Smooth muscle cell (in vitro differentiated cells): ENCODE measurements at regions not wholly inside any gene's neighbourhood (a gene's known extent, or its start where the extent isn't known, plus 50 kb on each side); places are given as distances from the start of the nearest gene placed in this dataset.

Source experiments
- DNase-seq: peaks from one replicate; lab custom pipeline; 2025; ENCODE audit not compliant: unreplicated experiment; lab: John Stamatoyannopoulos, UW
- H2AFZ ChIP-seq: fragments of 200-600 bp; sonication (generic); 2 replicates; pipeline ENCODE4 v1.6.0; 2016; ENCODE audit warnings: antibody characterized with exemption, low read depth, mild to moderate bottlenecking
- H3F3A ChIP-seq: fragments of 200-600 bp; sonication (generic); 2 replicates; pipeline ENCODE4 v1.6.0; 2017; ENCODE audit warnings: antibody characterized with exemption, low read depth
- H3K27ac ChIP-seq: fragments of 200-600 bp; sonication (generic); 2 replicates; pipeline ENCODE4 v1.5.1; 2016; ENCODE audit warnings: low read depth, mild to moderate bottlenecking
- H3K27me3 ChIP-seq: fragments of 200-600 bp; sonication (generic); 2 replicates; pipeline ENCODE4 v1.6.1; 2016; ENCODE audit warnings: low read depth, mild to moderate bottlenecking
- H3K36me3 ChIP-seq: fragments of 200-600 bp; sonication (generic); 2 replicates; pipeline ENCODE4 v1.5.1; 2016; ENCODE audit warnings: low read depth
- H3K4me1 ChIP-seq: fragments of 200-600 bp; sonication (generic); 2 replicates; pipeline ENCODE4 v1.5.1; 2016; ENCODE audit warnings: low read depth
- H3K4me2 ChIP-seq: fragments of 200-600 bp; sonication (generic); 2 replicates; pipeline ENCODE4 v1.6.0; 2016; ENCODE audit warnings: mild to moderate bottlenecking
- H3K4me3 ChIP-seq: fragments of 200-600 bp; sonication (generic); 2 replicates; pipeline ENCODE4 v1.5.1; 2016; ENCODE audit warnings: mild to moderate bottlenecking
- H3K79me2 ChIP-seq: fragments of 200-600 bp; sonication (generic); 2 replicates; pipeline ENCODE4 v1.6.0; 2016; ENCODE audit warnings: low read depth, mild to moderate bottlenecking
- H3K9ac ChIP-seq: fragments of 200-600 bp; sonication (generic); 2 replicates; pipeline ENCODE4 v1.6.0; 2016; ENCODE audit warnings: low read depth
- H3K9me3 ChIP-seq: fragments of 200-600 bp; sonication (generic); replicated peaks from 2 replicates; pipeline ENCODE4 v1.5.1; 2016; ENCODE audit warnings: low read depth
- H4K20me1 ChIP-seq: fragments of 200-600 bp; sonication (generic); 2 replicates; pipeline ENCODE4 v1.6.0; 2016; ENCODE audit warnings: low read depth
- WGBS: methylation state at CpG from one replicate; pipeline ENCODE4 v1.1.7; 2016; ENCODE audit warnings: low lambda C conversion rate; 5-methylcytosine and 5-hydroxymethylcytosine counted together
- TF ChIP-seq, protein P1 (sequence below): fragments of 200-600 bp; sonication (generic); IDR thresholded peaks from 2 replicates; pipeline ENCODE4 v1.5.1; 2017; ENCODE audit warnings: borderline replicate concordance, mild to moderate bottlenecking, antibody characterized with exemption; ENCODE audit not compliant: insufficient read depth, poor library complexity, severe bottlenecking

DNA sequence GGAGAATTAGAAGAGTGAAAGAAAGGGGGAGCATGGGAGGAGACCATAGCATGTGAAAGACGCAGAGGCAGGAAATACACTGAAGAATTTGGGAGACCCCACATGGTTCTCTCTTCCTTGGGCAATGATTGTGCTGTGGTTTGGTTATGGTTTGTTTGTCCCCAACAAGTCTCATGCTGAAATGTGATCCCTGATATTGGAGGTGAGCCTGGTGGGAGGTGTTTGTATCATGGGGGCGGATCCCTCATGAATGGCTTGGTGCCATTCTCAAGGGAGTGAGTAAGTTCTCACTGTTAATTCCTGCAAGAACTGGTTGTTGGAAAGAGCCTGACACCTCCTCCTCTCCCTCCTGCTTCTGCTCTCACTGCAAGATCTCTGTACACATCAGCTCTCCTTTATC lies 78.6 kb upstream of the RAI2 start:
- no peaks in the 10 kb centered on the region for H3K4me1 ChIP-seq
- 82% methylated on average over 2 of the region's 2 CpGs for whole genome bisulfite sequencing
- no peak overlapping the region for H3K4me3 ChIP-seq
- H3K27me3 ChIP-seq, result no peaks in the 10 kb centered on the region
- H3K27ac ChIP-seq, result no peak overlapping the region
- no peaks in the 10 kb centered on the region for H3K79me2 ChIP-seq
- H2AFZ ChIP-seq, result no peak overlapping the region
- H3K36me3 ChIP-seq, result no peaks in the 10 kb centered on the region
- no peaks in the 10 kb centered on the region for H4K20me1 ChIP-seq
- no peak overlapping the region for H3K4me2 ChIP-seq
- no peaks in the 10 kb centered on the region for H3K9me3 ChIP-seq
- no peak for DNase-seq
- H3F3A ChIP-seq, result no peaks in the 10 kb centered on the region
- no peak overlapping the region for H3K9ac ChIP-seq
- TF ChIP-seq, protein P1, sequence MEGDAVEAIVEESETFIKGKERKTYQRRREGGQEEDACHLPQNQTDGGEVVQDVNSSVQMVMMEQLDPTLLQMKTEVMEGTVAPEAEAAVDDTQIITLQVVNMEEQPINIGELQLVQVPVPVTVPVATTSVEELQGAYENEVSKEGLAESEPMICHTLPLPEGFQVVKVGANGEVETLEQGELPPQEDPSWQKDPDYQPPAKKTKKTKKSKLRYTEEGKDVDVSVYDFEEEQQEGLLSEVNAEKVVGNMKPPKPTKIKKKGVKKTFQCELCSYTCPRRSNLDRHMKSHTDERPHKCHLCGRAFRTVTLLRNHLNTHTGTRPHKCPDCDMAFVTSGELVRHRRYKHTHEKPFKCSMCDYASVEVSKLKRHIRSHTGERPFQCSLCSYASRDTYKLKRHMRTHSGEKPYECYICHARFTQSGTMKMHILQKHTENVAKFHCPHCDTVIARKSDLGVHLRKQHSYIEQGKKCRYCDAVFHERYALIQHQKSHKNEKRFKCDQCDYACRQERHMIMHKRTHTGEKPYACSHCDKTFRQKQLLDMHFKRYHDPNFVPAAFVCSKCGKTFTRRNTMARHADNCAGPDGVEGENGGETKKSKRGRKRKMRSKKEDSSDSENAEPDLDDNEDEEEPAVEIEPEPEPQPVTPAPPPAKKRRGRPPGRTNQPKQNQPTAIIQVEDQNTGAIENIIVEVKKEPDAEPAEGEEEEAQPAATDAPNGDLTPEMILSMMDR, result no peak

DNA sequence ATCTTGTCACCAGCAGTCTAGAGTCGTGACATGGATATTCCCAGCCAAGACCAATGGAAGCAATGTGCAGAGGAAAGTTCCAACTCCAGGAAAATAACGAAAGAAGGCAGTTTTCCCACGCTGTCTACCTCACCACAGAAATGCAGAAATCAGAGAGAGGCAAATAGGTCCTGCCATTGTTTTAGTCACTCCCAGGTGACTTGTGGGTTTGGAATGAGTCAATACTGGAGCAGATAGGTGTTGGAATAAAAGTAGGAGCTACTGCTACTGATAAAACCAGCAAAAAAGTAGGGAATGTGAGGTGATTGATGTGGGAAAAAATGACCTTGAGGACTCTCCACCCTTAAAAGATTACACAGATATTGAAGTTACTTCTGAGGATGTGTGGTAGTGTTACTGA lies 72.8 kb upstream of the RAI2 start:
- no peaks in the 10 kb centered on the region for H3K36me3 ChIP-seq
- no peak overlapping the region for H3K4me3 ChIP-seq
- H4K20me1 ChIP-seq, result no peaks in the 10 kb centered on the region
- TF ChIP-seq, protein P1, result no peak
- DNase-seq, result no peak
- no peak overlapping the region for H3K4me2 ChIP-seq
- H2AFZ ChIP-seq, result no peak overlapping the region
- H3K79me2 ChIP-seq, result no peaks in the 10 kb centered on the region
- H3K4me1 ChIP-seq, result no peaks in the 10 kb centered on the region
- H3K27me3 ChIP-seq, result no peaks in the 10 kb centered on the region
- H3K9ac ChIP-seq, result no peak overlapping the region
- no peak overlapping the region for H3K27ac ChIP-seq
- no peaks in the 10 kb centered on the region for H3F3A ChIP-seq
- WGBS, result 57% methylated on average over 3 of the region's 3 CpGs
- no peaks in the 10 kb centered on the region for H3K9me3 ChIP-seq

DNA sequence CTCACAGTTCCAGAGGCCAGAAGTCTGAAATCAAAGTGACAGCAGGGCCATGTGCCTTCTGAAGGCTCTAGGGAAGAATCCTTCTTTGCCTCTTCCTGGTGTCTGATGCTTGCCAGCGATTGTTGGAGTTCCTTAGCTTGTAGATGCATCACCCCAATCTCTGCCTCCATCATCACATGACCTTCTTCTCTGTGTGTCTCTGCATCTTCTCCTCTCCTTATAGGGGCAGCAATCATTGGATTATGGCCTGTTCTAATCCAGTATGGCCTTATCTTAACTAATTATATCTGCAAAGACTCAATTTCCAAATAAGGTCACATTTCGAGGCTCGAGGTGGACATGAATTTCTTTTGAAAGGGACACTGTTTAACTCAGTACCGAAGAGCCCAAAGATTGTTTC lies 71.7 kb upstream of the RAI2 start:
- H2AFZ ChIP-seq, result no peak overlapping the region
- H3K27ac ChIP-seq, result no peak overlapping the region
- H3K79me2 ChIP-seq, result no peaks in the 10 kb centered on the region
- H3K36me3 ChIP-seq, result no peaks in the 10 kb centered on the region
- DNase-seq, result no peak
- no peak overlapping the region for H3K9ac ChIP-seq
- 79% methylated on average over 4 of the region's 4 CpGs for WGBS
- no peaks in the 10 kb centered on the region for H3F3A ChIP-seq
- H4K20me1 ChIP-seq, result no peaks in the 10 kb centered on the region
- no peaks in the 10 kb centered on the region for H3K4me1 ChIP-seq
- no peak overlapping the region for H3K4me3 ChIP-seq
- no peaks in the 10 kb centered on the region for H3K9me3 ChIP-seq
- no peaks in the 10 kb centered on the region for H3K27me3 ChIP-seq
- TF ChIP-seq, protein P1, result no peak
- H3K4me2 ChIP-seq, result no peak overlapping the region

DNA sequence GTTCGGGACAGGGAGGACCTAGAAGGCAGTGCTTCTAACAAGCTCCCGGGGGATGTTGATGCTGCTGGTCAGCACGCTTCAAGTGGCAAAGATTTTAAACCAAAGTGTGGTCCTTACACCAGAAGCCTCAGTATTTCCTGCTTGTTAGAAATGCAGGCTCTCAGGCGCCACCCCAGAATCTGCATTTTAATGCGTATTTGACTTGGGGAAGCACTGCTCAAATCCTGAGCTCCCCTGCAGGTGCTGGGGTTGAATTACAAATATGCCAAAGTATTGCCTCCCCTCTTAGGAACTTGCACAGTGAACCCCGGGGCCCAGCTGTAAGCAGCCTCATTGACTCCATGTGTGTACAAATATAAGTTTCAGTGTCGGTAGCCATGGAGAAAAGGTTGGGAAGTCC lies 70.8 kb upstream of the RAI2 start:
- Histone ChIP-seq H3K9me3 (no peaks in the 10 kb centered on the region), H3K79me2 (no peaks in the 10 kb centered on the region), H2AFZ (no peak overlapping the region), H3K4me1 (no peaks in the 10 kb centered on the region), H3K4me2 (no peak overlapping the region), H3K27me3 (no peaks in the 10 kb centered on the region), H3K27ac (no peak overlapping the region), H3K36me3 (no peaks in the 10 kb centered on the region), H3F3A (no peaks in the 10 kb centered on the region), H3K4me3 (no peak overlapping the region), H3K9ac (no peak overlapping the region), H4K20me1 (no peaks in the 10 kb centered on the region)
- WGBS, result 80% methylated on average over 7 of the region's 7 CpGs
- TF ChIP-seq, protein P1, result no peak
- DNase-seq, result no peak
